ENCODE measurements at regions not wholly inside any gene's neighbourhood (a gene's known extent, or its start where the extent isn't known, plus 50 kb on each side); places are given as distances from the start of the nearest gene placed in this dataset.
A peak's percentile ranks its signal among the peaks of the same experiment; 100 is the strongest.

- no peaks in the 10 kb centered on the region for H3K36me3 Mint-ChIP-seq (ENCODE audit: low read depth)
- peak overlapping the region; percentile 37 to 90 (median 84) for H3K27ac Mint-ChIP-seq
- H3K27me3 Mint-ChIP-seq (ENCODE audit: low read depth): no peaks in the 10 kb centered on the region
- H3K4me3 Mint-ChIP-seq: no peak overlapping the region
- H3K4me1 Mint-ChIP-seq: peaks cover 17% of the 10 kb centered on the region
- peaks cover 2% of the 10 kb centered on the region for H3K9me3 Mint-ChIP-seq
- TF ChIP-seq CTCF (IDR thresholded peaks at IDR 0.05; ENCODE audit: unreplicated experiment in 3 of 3): no peak
Measured at GRCh38 chr13:37192956-37193355, 87.5 kb upstream of the CSNK1A1L start.

- Mint-ChIP-seq H3K27ac (no peak overlapping the region), H3K9me3 (peaks cover 17% of the 10 kb centered on the region), H3K36me3 (ENCODE audit: low read depth) (no peaks in the 10 kb centered on the region)
Measured at GRCh38 chr13:37187621-37188020, 82.2 kb upstream of the CSNK1A1L start.

DNA sequence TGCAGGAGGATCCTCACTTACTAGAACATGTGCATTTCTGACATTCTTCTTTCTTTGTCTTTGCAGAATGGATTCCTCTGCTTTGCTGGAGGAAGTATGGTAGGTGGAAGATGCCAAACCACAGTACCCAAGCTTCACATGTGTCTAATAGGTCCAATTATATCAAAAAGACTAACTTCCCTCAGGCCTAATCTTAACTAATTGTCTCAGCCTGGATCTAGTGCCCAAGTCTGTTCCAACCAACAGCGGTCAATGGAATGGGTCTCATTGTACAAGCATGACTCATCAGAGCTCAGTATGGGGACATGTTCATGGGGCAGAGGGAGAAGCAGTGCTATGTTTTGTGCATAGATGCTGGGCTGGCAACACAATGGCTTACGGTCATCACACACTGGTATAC is 81.6 kb upstream of the CSNK1A1L start:
- TF ChIP-seq CTCF (IDR thresholded peaks at IDR 0.05; ENCODE audit: unreplicated experiment in 3 of 3): no peak
- no peak overlapping the region for H3K4me3 Mint-ChIP-seq
- no peaks in the 10 kb centered on the region for H3K36me3 Mint-ChIP-seq (ENCODE audit: low read depth)
- H3K4me1 Mint-ChIP-seq: no peaks in the 10 kb centered on the region
- no peaks in the 10 kb centered on the region for H3K27me3 Mint-ChIP-seq (ENCODE audit: low read depth)
- no peak overlapping the region for H3K27ac Mint-ChIP-seq
- H3K9me3 Mint-ChIP-seq: peaks cover 18% of the 10 kb centered on the region

More at GRCh38 chr13:37187621-37188020, 82.2 kb upstream of the CSNK1A1L start:
- H3K27me3 Mint-ChIP-seq (ENCODE audit: low read depth): no peaks in the 10 kb centered on the region
- TF ChIP-seq CTCF (IDR thresholded peaks at IDR 0.05; ENCODE audit: unreplicated experiment in 3 of 3): no peak
- H3K4me3 Mint-ChIP-seq: no peak overlapping the region
- H3K4me1 Mint-ChIP-seq: peaks cover under 1% of the 10 kb centered on the region

DNA sequence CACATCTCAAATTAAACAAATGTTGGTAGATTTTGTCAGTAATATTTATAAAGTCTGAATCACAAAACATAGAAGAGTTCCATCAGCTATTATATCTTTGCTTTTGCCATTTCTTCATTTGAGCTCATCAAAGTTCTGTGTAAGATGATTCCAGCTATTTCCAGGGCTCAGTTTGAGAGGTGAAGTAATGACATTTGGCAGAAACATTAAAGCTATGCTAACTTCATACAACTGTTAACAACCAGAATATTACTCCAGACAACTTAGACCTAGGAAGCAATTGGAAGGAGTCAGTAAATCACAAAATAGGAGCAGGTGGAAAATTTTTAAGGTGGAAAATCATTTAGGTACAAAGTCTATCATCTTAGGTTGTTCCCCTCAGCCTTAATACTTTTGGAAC is 76.2 kb upstream of the CSNK1A1L start:
- Mint-ChIP-seq H3K27ac (peak overlapping the region in 2 of 3 experiments; percentile 18 to 31), H3K9me3 (peaks cover 13% of the 10 kb centered on the region), H3K27me3 (ENCODE audit: low read depth) (no peaks in the 10 kb centered on the region), H3K36me3 (ENCODE audit: low read depth) (no peaks in the 10 kb centered on the region), H3K4me3 (no peak overlapping the region), H3K4me1 (peaks cover 11% of the 10 kb centered on the region)
- TF ChIP-seq CTCF (IDR thresholded peaks at IDR 0.05; ENCODE audit: unreplicated experiment in 3 of 3): no peak

DNA sequence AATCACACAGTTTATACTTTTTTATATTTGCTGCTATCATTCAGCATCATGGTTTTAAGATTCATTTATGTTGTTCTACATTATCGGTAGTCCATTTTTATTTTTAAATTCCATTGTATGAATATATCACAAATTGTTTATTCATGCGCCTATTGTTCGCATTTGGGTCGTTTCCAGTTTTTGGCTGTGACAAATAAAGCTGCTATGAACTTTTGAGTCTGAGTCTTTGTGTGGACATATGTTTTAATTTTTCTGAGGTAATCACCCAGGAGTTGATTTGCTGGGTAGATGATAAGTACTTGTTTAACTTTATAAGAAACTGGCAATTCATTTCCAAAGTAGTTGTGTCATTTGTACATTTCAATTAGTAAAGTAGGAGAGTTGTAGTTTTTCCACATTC is 74.2 kb upstream of the CSNK1A1L start:
- peaks cover 5% of the 10 kb centered on the region for H3K9me3 Mint-ChIP-seq
- no peak for TF ChIP-seq CTCF (IDR thresholded peaks at IDR 0.05; ENCODE audit: unreplicated experiment in 3 of 3)
- H3K4me3 Mint-ChIP-seq: no peak overlapping the region
- no peaks in the 10 kb centered on the region for H3K36me3 Mint-ChIP-seq (ENCODE audit: low read depth)
- H3K27ac Mint-ChIP-seq: no peak overlapping the region
- no peaks in the 10 kb centered on the region for H3K27me3 Mint-ChIP-seq (ENCODE audit: low read depth)
- H3K4me1 Mint-ChIP-seq: peaks cover 18% of the 10 kb centered on the region

GRCh38 chr13:37177125-37177524 is 71.7 kb upstream of the CSNK1A1L start:
- peaks cover 31% of the 10 kb centered on the region for H3K4me1 Mint-ChIP-seq
- H3K36me3 Mint-ChIP-seq (ENCODE audit: low read depth): no peaks in the 10 kb centered on the region
- no peak for TF ChIP-seq CTCF (IDR thresholded peaks at IDR 0.05; ENCODE audit: unreplicated experiment in 3 of 3)
- H3K27me3 Mint-ChIP-seq (ENCODE audit: low read depth): no peaks in the 10 kb centered on the region
- no peaks in the 10 kb centered on the region for H3K9me3 Mint-ChIP-seq
- H3K4me3 Mint-ChIP-seq: no peak overlapping the region
- peak overlapping the region in 1 of 3 experiments; percentile 21 for H3K27ac Mint-ChIP-seq
